Activated CD4-positive, alpha-beta T cell treated with anti-CD3 and anti-CD28 coated beads, Interleukin-10, Interleukin-2, amounts not matched to agents 100 ng/mL and 50 ng/mL, durations not matched to agents 16 hours and 8 hours (primary cell): ENCODE measurements at regions not wholly inside any gene's neighbourhood (a gene's known extent, or its start where the extent isn't known, plus 50 kb on each side); places are given as distances from the start of the nearest gene placed in this dataset.

Experiments used
- DNase-seq: peaks from one replicate; pipeline ENCODE4 v3.0.0-alpha.2; 2020

DNA sequence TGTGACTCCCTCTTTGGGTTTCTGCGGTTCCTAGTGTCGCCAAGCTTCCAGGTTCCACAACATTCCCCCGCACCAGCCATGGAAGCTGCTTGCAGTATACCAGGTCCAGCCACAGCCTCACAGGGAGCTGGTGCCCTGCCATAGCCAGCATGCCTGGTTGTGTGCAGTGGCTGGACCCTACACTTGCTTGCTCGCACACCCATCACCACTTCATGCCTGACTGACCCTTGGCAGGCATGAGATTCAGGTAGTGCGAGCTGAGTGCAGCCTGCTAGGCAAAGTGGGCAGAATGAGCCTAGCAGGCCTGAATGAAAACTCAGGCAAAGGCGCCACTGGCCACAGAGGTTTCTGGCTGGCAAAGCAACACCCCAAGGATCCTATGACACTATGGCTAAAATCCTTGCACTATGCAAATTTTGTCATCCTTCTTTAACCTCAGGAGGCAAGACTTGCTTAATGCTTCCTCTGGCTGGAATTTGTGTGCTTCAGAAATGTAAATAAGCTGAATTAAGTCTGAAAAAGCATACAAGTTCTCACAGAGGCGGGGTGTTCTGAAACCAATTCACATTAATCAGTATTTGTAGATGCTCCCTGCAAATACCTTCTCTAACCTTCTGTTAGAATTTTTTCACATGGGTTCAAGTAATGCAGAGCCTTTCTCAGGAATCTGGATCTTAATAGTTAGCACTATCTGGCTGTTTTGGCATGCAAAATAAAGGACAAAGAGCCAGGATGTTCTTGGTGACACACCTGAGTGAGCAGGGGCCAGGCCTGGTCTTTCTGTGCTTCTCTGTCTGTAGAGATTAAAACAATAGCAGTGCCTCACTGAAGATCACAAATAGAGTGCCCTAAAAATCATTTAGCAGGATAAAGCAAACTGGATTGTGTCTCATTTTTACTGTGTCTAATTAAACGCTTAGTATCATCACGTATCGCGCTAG, 256.9 kb downstream of the GPATCH2 start:
- no peak for DNase-seq

GRCh38 chr1:217372049-217372970, 258.6 kb downstream of the GPATCH2 start:
- DNase-seq = no peak

DNA sequence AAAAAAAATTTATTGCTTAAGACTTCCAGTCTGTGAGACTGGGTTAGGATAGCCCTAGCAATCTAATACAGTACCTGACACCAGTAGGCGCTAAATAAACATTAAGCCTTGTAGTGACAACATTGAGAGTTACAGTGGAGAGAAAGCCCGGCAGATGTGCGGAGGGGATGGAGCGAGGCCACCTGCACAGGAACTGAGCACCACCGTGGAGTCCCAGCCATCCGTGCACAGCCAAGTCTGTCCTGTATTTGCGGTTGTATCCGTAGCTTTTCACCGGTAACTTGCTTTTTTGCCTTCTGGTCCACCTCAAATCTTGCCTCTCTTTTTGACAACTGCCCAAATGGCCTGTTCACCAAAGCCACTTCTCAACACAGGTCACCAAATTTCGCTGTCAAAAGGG, 260.1 kb downstream of the GPATCH2 start:
- no peak for DNase-seq

- no peak for DNase-seq
Observed at GRCh38 chr1:217369996-217370551, 260.8 kb downstream of the GPATCH2 start.

- no peak for DNase-seq
Observed at GRCh38 chr1:217369271-217369981, 261.5 kb downstream of the GPATCH2 start.

DNA sequence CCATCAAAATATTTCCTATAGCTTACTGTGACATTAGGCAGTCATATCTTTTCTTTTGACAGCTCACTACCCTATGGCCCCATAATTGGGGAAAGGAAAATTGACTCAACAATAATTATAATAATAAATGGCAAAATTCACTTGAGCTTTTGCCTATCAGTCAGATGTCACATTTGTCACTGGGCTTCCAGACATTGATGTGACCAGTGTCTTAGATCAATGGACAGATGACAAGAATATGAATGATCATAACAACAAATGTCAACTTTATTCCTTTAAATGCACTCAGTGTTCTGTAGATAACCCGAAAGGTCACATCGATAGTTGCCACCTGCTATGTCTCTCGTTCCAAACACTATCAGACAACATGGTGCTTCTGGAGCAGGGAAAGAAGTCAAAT, 266.7 kb downstream of the GPATCH2 start:
- DNase-seq = no peak

DNA sequence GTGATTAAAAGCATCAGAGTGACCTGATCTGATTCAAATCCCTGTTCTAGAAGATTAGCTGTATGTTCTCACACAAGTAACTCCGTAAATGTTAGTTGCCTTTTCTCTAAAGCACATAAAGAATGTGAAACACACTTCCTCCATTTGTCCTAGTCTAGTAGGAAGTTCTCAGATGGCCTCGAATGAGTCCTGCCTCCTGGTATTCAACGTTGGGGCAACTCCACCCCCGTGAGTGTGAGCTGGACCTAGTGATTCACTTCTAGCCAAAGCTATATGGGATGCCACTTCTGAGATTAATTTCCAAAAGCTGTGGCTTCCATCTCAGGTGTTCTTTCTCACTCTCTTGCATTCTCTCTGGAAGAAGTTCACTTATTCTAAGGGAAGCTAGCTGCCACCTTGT, 267.6 kb downstream of the GPATCH2 start:
- no peak for DNase-seq

DNA sequence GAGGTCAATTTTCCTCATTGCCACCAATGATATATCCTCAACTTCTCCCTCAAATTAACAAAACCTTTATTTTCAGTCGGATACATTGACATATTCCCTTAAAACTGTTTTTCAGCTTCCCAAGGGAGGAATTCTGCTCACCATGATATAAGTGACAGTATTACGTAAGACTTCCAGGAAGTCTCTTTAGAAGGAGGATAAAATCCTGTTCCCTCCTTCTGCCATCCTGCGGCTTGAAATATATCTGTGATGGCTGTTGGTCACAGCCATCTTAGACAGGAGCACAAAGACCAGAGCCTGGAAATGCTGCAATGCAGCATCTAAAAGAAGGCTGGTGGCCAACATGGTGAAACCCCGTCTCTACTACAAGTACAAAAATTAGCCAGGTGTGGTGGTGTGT, 270.4 kb downstream of the GPATCH2 start:
- DNase-seq = no peak

DNA sequence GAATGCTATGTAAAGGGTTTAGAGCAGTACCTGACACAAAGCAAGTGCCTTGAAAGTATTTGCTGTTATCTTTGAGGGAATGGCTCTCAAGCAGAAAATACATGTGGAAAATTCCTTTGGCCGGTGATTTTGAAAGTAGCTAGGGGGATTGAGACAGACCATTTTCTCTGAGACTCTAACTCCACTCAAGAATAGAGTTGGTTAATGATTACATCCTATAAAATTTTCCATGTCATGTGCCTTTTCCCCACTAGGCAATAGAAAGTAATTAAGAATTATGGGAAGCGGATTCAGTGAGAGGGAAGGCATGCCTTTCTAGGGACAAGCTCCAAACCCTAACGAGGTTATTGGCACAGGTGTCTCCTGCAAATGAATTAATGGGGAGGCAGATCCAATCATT, 276.0 kb downstream of the GPATCH2 start:
- DNase-seq = no peak

DNA sequence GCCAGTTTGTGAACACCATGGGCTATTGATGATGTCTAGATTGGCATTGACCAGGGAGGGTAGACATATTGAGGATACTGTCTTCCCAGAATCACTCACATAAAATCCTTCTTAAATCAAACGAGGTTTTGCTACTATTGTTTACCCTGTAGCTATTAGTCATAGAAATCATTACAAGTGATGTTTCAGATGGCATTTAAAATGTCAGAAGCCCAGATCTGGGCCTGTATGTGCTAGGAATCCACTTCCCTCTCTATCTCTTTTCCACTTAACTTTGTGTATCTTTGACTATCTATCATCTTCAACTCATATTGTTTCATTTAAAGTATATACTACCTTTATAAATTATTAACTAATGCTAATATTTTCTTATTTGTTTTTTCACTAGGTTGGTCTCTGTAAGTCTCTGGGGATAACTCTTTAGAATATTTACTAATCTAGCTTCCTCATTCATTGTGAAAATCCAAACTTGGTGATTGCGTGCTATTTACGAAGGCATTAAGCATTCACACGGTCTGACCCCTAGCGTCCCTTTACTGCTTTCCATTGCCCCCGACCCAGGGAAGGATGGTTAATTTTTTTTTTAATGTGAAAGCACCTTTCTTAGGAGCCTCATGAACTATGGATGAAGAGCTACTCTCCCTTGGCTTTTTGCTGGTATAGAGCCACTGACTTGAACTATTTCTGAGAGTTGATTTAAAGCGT, 281.8 kb downstream of the GPATCH2 start:
- DNase-seq = no peak

DNA sequence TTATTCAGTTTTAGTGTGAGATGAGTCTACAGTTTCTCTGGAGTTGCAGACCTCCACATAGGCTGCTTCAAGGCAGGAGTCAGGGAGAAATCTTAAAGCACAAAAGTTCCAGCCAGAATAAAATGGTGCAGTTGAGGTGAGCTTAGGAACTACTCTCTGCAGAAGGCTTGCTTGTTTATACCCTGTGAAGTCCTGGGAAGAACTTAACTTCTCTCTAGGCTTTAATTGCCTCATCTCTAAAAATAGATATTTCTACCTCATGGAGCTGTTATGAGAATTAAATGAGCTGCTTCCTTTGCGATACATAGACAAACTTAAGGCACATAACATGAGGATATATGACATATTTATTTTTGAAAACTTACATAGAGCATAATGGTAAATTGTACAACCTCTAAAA, 286.2 kb downstream of the GPATCH2 start:
- no peak for DNase-seq

- DNase-seq = no peak
Observed at GRCh38 chr1:217343907-217344306, 287.0 kb downstream of the GPATCH2 start.

DNA sequence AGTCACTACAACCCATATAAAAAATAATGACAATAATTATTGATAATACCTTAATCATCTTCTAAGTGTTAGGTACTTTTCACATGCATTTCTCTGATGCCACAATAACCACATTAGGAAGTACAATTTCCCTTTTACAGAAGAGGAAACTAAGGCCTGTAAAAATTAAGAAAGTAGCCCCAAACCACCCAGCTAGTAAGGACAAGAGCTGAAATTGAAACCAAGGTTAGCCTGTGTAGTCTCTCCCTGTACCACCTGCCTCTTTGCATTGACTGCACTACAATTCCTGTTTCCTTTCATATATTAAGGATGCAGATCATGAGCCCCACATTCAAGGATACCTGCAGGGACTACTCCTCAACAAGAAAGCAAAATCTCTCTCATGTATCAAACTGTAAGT, 288.8 kb downstream of the GPATCH2 start:
- no peak for DNase-seq

DNA sequence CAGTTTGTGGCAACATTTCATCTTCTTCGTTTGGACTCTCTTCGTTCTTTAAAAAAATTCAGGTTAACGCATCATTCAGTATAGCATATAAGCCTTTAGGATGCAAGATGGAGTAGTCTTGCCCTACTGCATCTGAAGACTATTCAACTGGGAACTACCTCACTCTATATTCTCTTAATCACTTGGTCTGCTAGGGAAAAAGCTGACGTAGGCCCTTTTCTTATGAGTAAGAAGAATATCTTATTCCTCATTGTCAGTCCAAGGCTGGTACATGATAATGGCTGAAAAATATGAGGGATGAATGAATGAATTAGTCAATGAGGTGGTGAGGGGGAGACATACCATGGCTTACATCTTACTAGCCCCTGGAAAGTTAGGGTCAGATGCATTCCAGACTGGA, 294.2 kb downstream of the GPATCH2 start:
- no peak for DNase-seq

DNA sequence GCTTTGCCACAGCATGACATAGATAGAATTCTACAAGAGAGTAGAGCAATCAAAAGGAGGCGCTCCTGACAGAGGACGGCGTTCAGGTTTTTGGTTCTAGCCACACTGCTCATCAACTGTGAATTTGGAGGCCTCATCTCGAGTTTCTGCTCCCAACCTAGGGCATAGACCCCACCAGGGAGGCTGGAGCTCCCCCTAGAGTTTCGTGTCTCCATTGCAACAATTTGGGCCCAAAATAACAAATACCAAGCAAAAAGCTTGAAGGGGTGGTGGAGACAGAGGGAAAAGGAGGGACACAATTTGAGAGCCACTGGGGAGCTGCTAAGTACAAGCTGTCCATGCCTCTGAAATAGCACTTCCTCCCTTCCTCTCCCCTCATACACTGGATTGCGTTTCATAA, 297.0 kb downstream of the GPATCH2 start:
- DNase-seq = peak; percentile 15

DNA sequence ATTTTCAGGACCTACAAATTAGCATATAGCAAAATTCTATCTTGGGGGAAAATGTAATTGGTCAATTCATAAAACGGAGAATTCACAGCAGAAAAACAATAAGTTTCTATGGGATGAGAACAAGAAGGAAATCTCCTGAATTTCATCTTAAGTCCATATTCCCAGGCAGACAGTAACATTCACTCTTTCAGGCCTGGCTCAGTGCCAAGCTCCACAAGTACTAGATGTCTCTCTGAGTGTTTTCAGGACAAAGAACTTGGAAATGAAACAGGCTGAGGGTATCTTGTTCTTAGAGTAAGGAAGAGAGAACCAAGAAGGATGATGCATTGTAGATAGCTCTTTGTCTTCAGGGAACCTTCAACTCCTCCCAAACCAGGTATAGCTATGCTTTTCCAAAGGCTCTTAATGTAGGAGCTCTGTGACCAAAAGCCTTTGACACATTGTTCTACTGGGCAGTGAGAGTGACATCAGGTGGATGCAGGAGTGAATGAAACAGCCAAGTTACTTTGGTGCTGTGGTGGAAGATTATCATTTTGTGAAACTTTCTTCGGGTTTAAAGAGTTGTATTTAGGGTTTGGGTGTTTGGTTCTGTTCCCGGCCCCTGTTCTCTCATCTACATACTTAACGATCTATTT, 298.3 kb downstream of the GPATCH2 start:
- no peak for DNase-seq

- DNase-seq = no peak
Observed at GRCh38 chr1:217331698-217332097, 299.2 kb downstream of the GPATCH2 start.

DNA sequence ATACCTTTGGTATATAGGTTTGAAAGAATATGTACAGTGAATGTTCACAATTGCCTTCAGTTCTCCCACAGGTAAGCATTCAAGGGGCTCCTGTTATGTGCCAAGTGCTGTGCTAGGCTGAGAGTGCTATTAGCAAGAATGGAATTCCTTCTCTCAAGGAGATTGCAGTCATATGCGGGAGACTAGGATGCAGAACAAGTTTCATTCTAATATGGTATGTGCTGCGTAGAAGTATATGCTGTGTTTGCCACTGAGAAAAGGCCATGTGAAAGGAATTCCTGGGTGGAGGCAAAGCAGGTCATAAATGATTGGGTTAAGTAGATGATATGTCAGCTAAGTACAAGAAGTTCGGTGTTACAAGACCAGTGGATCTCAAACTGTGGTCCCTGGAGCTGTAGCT, 303.0 kb downstream of the GPATCH2 start:
- DNase-seq = no peak

GRCh38 chr1:217322834-217323233, 308.1 kb downstream of the GPATCH2 start:
- DNase-seq = no peak

DNA sequence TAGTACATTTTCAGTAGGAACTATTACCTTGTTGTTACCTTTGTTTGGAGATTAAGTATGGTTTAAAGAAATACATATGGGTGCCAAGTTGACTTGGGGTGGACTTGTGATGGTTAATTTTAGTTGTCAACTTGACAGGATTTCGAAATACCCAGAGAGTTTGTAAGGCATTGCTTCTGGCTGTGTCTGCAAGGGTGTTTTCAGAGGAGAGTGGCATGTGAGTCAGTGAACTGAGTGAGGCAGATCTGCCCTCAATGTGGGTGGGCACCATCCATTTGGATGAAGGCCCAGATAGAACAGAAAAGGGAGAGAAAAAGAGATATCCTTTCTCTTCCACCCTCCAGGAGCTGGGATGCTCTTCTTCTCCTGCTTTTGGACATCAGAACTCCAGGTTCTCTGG, 315.5 kb downstream of the GPATCH2 start:
- no peak for DNase-seq

GRCh38 chr1:217313096-217313495, 317.8 kb downstream of the GPATCH2 start:
- no peak for DNase-seq

DNA sequence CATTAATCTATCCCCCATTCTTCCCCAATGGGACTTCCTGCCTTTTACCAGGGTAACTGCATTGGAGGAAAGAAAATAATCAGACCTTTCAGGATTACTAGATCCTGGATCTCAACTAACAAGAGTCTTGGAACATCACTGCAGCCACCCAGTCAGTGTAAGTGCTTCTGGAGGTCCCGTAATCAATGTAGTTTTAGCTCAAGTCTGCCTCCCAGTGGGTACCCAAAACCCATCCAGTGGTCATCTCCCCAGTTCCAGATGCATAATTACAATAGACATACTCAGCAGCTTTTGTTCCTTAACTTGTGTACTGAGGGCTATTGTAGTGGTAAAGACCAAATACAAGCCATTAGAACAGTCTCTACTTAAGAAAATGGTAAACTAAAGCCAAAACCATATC, 319.1 kb downstream of the GPATCH2 start:
- no peak for DNase-seq
